IPS-NIHi7 (cell line): ENCODE measurements at regions not wholly inside any gene's neighbourhood (a gene's known extent, or its start where the extent isn't known, plus 50 kb on each side); places are given as distances from the start of the nearest gene placed in this dataset.

Source experiments
- DNase-seq: peaks from one replicate; pipeline ENCODE4 v3.0.0; 2012; ENCODE audit warnings: mixed read lengths; ENCODE audit errors: extremely low spot score

- DNase-seq: no peak
These were observed 189.8 kb downstream of the SH3BP4 start for GRCh38 chr2:235141411-235142128.

GRCh38 chr2:235142601-235143000 lies 190.8 kb downstream of the SH3BP4 start:
- no peak for DNase-seq

- no peak for DNase-seq
These were observed 192.0 kb downstream of the SH3BP4 start for GRCh38 chr2:235143789-235144188.

- DNase-seq: no peak
These were observed 192.5 kb downstream of the SH3BP4 start for GRCh38 chr2:235144291-235144690.

DNA sequence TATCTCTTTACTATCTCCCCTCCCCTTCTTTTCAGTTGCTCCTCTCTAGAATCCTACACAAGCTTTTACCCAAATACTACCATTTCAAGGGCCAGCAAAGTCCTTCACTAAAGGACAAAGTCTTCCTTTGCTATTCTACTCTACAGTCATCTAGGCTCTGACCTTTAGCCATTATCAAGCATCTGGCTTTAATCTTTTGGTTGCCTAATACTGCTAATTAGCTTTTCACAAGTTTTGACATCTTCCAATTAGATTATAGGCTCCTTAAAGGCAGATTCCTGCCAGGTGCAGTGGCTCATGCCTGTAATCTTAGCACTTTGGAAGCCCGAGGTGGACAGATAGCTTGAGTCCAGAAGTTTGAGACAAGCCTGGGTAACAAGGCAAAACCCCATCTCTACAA lies 194.4 kb downstream of the SH3BP4 start:
- DNase-seq: no peak

GRCh38 chr2:235146871-235147565 lies 195.2 kb downstream of the SH3BP4 start:
- no peak for DNase-seq

GRCh38 chr2:235148201-235149170 lies 196.7 kb downstream of the SH3BP4 start:
- no peak for DNase-seq

GRCh38 chr2:235149240-235149659 lies 197.4 kb downstream of the SH3BP4 start:
- DNase-seq: no peak

GRCh38 chr2:235149736-235150135 lies 197.9 kb downstream of the SH3BP4 start:
- no peak for DNase-seq

DNA sequence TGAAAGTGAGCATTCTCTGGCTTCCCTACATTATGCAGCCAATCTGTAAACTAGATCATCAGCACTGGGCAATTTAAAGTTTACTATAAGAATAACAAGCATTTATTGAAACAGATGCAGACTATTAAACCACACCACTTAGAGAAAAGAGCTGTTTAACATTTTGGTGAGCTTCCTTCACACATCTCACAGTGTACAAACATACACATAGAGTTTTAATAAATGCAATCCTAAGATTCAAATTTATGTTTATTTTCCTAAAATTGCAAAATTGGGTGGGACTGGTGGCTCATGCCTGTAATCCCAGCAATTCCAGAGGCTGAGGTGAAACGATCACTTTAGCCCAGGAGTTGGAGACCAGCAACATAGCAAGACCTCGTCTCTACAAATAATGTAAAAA lies 199.3 kb downstream of the SH3BP4 start:
- DNase-seq: no peak

- no peak for DNase-seq
These were observed 203.3 kb downstream of the SH3BP4 start for GRCh38 chr2:235155163-235155562.

GRCh38 chr2:235156055-235156454 lies 204.2 kb downstream of the SH3BP4 start:
- DNase-seq: no peak

DNA sequence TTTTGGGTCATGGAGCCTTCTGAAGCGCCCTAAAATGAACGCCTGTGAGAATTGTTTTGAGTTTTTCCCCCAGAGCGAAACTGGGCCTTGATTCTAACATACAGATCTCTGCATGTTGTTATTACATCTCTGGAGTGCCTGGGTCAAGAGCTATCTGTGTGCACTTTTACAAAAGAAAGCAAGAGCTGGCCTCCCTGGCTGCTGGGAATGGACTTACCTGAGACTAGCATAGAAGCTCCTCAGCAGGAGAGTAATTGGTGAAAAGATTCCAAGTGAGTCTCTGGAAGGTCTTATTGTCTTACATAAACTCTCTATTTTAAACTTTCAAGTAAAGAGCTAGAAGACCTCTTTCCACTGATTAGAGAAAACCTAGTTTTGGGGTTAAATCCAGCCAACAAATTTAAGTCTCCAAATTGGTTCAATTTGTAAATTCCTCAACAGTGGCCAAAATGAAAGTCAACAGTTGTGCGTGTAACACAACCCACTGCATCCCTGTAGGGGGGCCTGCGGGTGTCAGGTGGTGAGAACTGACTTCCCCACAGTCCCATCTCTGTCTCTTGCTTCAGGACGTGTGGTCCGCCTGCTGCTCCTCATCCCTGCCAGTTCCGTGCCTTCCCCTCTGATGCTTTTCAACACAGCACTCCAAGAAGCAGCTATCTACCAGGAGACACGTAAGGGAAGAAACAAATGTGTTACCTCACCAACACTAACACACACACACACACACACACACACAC lies 206.1 kb downstream of the SH3BP4 start:
- no peak for DNase-seq

- no peak for DNase-seq
These were observed 208.5 kb downstream of the SH3BP4 start for GRCh38 chr2:235160281-235160810.

- DNase-seq: no peak
These were observed 209.7 kb downstream of the SH3BP4 start for GRCh38 chr2:235161565-235161964.

DNA sequence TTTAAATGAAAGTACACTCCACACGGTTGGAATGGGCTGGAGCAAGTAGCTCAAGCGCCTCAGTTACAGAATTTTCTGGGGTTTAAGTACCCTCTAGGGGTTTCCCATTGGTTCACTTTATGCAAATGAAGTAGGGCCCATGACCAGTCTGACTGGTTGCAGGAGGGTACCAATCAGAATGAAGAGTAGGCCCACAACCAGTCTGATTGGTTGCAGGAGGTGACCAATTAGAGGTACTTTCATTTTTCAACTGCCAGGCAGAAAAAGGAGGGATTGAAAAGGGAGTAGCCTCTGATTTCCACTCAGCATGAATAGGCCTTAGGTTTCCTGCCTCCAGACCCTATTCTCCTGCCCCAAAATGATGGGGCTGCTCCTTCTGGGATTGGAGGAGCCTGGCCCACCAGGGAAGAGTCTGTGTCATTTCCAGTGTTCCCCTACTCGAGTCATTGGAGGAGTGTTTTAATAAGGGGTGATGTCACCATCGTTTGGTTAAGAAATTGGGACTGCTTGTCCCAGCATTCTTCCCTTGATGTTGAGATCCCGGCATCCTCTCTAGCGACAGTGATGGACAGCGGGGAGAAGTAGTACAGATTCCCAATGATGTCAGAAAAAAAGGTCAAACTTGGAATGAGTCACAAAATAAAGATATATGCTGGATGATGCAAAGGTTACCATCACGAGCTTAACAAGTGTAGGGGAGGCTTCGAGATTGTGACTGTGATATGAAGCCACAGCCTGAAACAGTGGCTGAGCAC lies 210.4 kb downstream of the SH3BP4 start:
- no peak for DNase-seq

DNA sequence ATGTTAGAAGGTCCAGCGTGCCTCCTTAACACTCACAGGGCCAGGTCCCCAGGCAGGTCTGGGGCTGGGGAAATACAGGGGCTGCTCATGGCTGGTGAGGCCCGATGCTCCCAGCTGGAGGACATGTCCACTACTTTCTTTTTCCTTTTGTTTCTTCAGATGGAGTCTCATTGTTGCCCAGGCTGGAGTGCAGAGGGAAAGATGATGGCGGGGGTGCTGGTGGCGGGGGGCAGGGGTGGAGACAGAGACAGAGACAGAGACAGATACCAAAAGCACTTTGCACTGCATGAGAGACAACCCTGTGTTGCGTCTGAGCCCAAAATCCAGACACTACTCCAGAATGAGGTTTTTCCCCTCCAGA lies 211.0 kb downstream of the SH3BP4 start:
- DNase-seq: no peak

DNA sequence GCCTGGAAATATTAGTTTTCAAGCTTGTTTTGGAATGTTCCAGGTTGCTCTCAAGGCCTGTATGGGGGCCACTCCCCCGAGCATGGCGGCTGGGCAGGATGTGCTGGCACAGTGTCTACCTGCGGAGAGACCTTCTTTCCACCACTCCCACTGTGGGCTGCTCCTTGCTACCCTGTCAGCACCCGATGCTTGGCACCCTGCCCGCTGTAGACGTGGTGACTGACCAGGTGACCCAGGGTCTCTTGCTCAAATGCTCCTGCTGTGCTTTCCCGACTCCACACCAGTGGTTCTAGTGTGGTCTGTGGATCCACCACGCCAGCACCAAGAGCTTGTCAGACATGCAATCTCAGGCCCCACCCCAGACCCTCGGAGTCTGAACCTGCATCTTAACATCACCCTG lies 213.3 kb downstream of the SH3BP4 start:
- no peak for DNase-seq

DNA sequence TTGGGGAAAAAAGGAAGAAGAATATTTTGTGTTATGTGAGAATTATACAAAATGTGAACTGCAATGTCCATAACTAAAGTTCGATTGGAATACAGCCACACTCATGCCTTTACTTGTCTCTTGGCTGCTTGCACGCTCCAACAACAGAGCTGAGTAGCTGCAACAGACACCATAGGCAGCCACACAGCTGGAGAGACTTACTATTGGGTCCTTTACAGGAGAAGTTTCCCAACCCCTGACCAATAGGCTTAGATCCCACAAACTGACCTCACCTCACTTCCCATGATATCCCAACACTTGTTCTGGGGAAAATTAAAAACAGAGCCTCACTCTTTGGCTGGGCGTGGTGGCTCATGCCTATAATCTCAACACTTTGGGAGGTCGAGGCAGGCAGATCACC lies 213.8 kb downstream of the SH3BP4 start:
- no peak for DNase-seq

- DNase-seq: no peak
These were observed 216.6 kb downstream of the SH3BP4 start for GRCh38 chr2:235168174-235168979.
